Mesendoderm (in vitro differentiated cells): ENCODE measurements at regions not wholly inside any gene's neighbourhood (a gene's known extent, or its start where the extent isn't known, plus 50 kb on each side); places are given as distances from the start of the nearest gene placed in this dataset.
A peak's percentile ranks its signal among the peaks of the same experiment; 100 is the strongest.
"Not testable (repeated sequence)": the region's sequence is repeated elsewhere in the genome, so short reads cannot be mapped to it uniquely, and the experiment has no call there.

Experiments used
- DNase-seq: peaks from one replicate; pipeline ENCODE4 v3.0.0; 2013
- H2AK5ac ChIP-seq: 2 replicates; pipeline ENCODE4 v1.6.1; 2013; ENCODE audit warnings: low read length, inconsistent platforms
- H2BK120ac ChIP-seq: 2 replicates; pipeline ENCODE4 v1.6.1; 2013; ENCODE audit warnings: low read depth, mild to moderate bottlenecking, low read length, moderate library complexity, mixed read lengths
- H2BK15ac ChIP-seq: replicated peaks from 2 replicates; pipeline ENCODE4 v1.6.1; 2013; ENCODE audit warnings: low read depth, mild to moderate bottlenecking, moderate library complexity
- H2BK5ac ChIP-seq: 2 replicates; pipeline ENCODE4 v1.6.1; 2013; ENCODE audit warnings: low read length, inconsistent platforms
- H3K18ac ChIP-seq: 2 replicates; pipeline ENCODE4 v1.6.1; 2013; ENCODE audit warnings: mild to moderate bottlenecking, low read length, mixed read lengths
- H3K23ac ChIP-seq: one replicate; pipeline ENCODE4 v1.6.1; 2013; ENCODE audit warnings: low read length
- H3K27ac ChIP-seq: 2 replicates; pipeline ENCODE4 v1.5.1; 2013; ENCODE audit warnings: low read depth, mild to moderate bottlenecking, inconsistent platforms, low read length, moderate library complexity
- H3K27me3 ChIP-seq: 2 replicates; pipeline ENCODE4 v1.6.1; 2013; ENCODE audit warnings: low read length, control low read depth, mild to moderate bottlenecking, inconsistent platforms; ENCODE audit not compliant: insufficient read depth, poor library complexity
- H3K36me3 ChIP-seq: 2 replicates; pipeline ENCODE4 v1.6.1; 2013; ENCODE audit warnings: low read length, inconsistent platforms; ENCODE audit not compliant: control insufficient read depth, insufficient read depth
- H3K4ac ChIP-seq: one replicate; pipeline ENCODE4 v1.6.1; 2013; ENCODE audit warnings: low read depth, mild to moderate bottlenecking, low read length, moderate library complexity
- H3K4me1 ChIP-seq: 2 replicates; pipeline ENCODE4 v1.6.1; 2013; ENCODE audit warnings: low read depth, low read length, inconsistent platforms; ENCODE audit not compliant: control insufficient read depth
- H3K4me2 ChIP-seq: 2 replicates; pipeline ENCODE4 v1.6.1; 2013; ENCODE audit warnings: low read length
- H3K4me3 ChIP-seq: 2 replicates; pipeline ENCODE4 v1.5.1; 2013; ENCODE audit warnings: mild to moderate bottlenecking, low read length
- H3K56ac ChIP-seq: one replicate; pipeline ENCODE4 v1.6.1; 2013; ENCODE audit warnings: low read length
- H3K79me1 ChIP-seq: 2 replicates; pipeline ENCODE4 v1.6.1; 2013; ENCODE audit warnings: low read length, inconsistent platforms
- H3K79me2 ChIP-seq: 2 replicates; pipeline ENCODE4 v1.6.1; 2013; ENCODE audit warnings: mild to moderate bottlenecking, low read length; ENCODE audit not compliant: control insufficient read depth, insufficient read depth
- H3K9ac ChIP-seq: 2 replicates; pipeline ENCODE4 v1.6.1; 2013; ENCODE audit warnings: low read length, inconsistent platforms
- H4K5ac ChIP-seq: one replicate; pipeline ENCODE4 v1.6.1; 2013; ENCODE audit warnings: low read length
- H4K8ac ChIP-seq: one replicate; pipeline ENCODE4 v1.6.1; 2013; ENCODE audit warnings: low read depth, mild to moderate bottlenecking, control low read depth, low read length, moderate library complexity
- WGBS: extraction: QIAGEN DNeasy Blood & Tissue Kit; methylation state at CpG from one replicate; pipeline ENCODE4 v1.1.7; 2013; ENCODE audit warnings: low lambda C conversion rate, missing lambda C conversion rate; ENCODE audit not compliant: insufficient coverage; ENCODE audit errors: extremely low coverage; 5-methylcytosine and 5-hydroxymethylcytosine counted together

- Histone ChIP-seq H3K27me3 (no peaks in the 10 kb centered on the region), H4K8ac (no peak overlapping the region), H3K79me1 (no peaks in the 10 kb centered on the region), H4K5ac (no peak overlapping the region), H2AK5ac (no peak overlapping the region), H3K4ac (no peak overlapping the region), H3K56ac (no peak overlapping the region), H2BK15ac (no peak overlapping the region), H3K27ac (no peak overlapping the region), H2BK5ac (no peak overlapping the region), H3K23ac (no peak overlapping the region), H3K18ac (no peak overlapping the region), H3K79me2 (no peaks in the 10 kb centered on the region), H3K9ac (no peak overlapping the region), H3K4me1 (no peaks in the 10 kb centered on the region), H3K4me3 (no peak overlapping the region), H3K36me3 (no peaks in the 10 kb centered on the region), H3K4me2 (no peak overlapping the region), H2BK120ac (no peak overlapping the region)
- WGBS, result no CpG with 5 or more reads among the region's 9 CpGs
- no peak for DNase-seq
Observed at GRCh38 chr5:129249886-129250285, 155.3 kb downstream of the ISOC1 start.

GRCh38 chr5:129271308-129271707, 176.8 kb downstream of the ISOC1 start:
- Histone ChIP-seq H3K36me3 (no peaks in the 10 kb centered on the region), H3K4me1 (no peaks in the 10 kb centered on the region), H3K4me3 (no peak overlapping the region), H2BK120ac (no peak overlapping the region), H2BK5ac (no peak overlapping the region), H3K4ac (no peak overlapping the region), H3K27ac (no peak overlapping the region), H3K56ac (no peak overlapping the region), H3K18ac (no peak overlapping the region), H3K9ac (no peak overlapping the region), H3K4me2 (no peak overlapping the region), H4K5ac (no peak overlapping the region), H3K79me2 (no peaks in the 10 kb centered on the region), H3K23ac (no peak overlapping the region), H2AK5ac (no peak overlapping the region), H3K79me1 (no peaks in the 10 kb centered on the region), H3K27me3 (no peaks in the 10 kb centered on the region), H4K8ac (no peak overlapping the region), H2BK15ac (no peak overlapping the region)
- no CpG with 5 or more reads among the region's 2 CpGs for WGBS
- peak; percentile 82 for DNase-seq

GRCh38 chr5:129284010-129284409, 176.1 kb upstream of the ADAMTS19 start:
- no peak overlapping the region for H3K18ac ChIP-seq
- H3K27ac ChIP-seq, result no peak overlapping the region
- no peak overlapping the region for H4K5ac ChIP-seq
- no peak overlapping the region for H3K56ac ChIP-seq
- H3K4me1 ChIP-seq, result no peaks in the 10 kb centered on the region
- H3K4me3 ChIP-seq, result no peak overlapping the region
- no CpG with 5 or more reads among the region's 2 CpGs for WGBS
- H3K9ac ChIP-seq, result no peak overlapping the region
- H3K4ac ChIP-seq, result no peak overlapping the region
- no peak overlapping the region for H4K8ac ChIP-seq
- H2AK5ac ChIP-seq, result no peak overlapping the region
- no peak overlapping the region for H3K23ac ChIP-seq
- H2BK5ac ChIP-seq, result no peak overlapping the region
- H3K36me3 ChIP-seq, result no peaks in the 10 kb centered on the region
- no peak overlapping the region for H2BK15ac ChIP-seq
- no peak for DNase-seq
- H3K27me3 ChIP-seq, result no peaks in the 10 kb centered on the region
- H3K4me2 ChIP-seq, result no peak overlapping the region
- no peaks in the 10 kb centered on the region for H3K79me1 ChIP-seq
- H2BK120ac ChIP-seq, result no peak overlapping the region
- no peaks in the 10 kb centered on the region for H3K79me2 ChIP-seq

GRCh38 chr5:129294216-129294615, 165.9 kb upstream of the ADAMTS19 start:
- not testable (repeated sequence) for H2BK15ac ChIP-seq, H3K4ac ChIP-seq, H3K27me3 ChIP-seq, H2AK5ac ChIP-seq, H3K79me1 ChIP-seq, H4K5ac ChIP-seq, H3K9ac ChIP-seq, H3K23ac ChIP-seq, H3K56ac ChIP-seq, H3K4me3 ChIP-seq, H3K27ac ChIP-seq, H3K4me2 ChIP-seq, H2BK120ac ChIP-seq, DNase-seq, H3K79me2 ChIP-seq, H3K4me1 ChIP-seq, H3K36me3 ChIP-seq, H3K18ac ChIP-seq, H4K8ac ChIP-seq, H2BK5ac ChIP-seq
- WGBS, result no CpG with 5 or more reads among the region's 5 CpGs

GRCh38 chr5:129306725-129307124, 153.4 kb upstream of the ADAMTS19 start:
- WGBS, result no CpG with 5 or more reads among the region's 6 CpGs
- H3K56ac ChIP-seq, result no peak overlapping the region
- H4K5ac ChIP-seq, result no peak overlapping the region
- H3K79me2 ChIP-seq, result no peaks in the 10 kb centered on the region
- H3K4me3 ChIP-seq, result no peak overlapping the region
- no peak overlapping the region for H3K27ac ChIP-seq
- H3K4me2 ChIP-seq, result no peak overlapping the region
- H2BK120ac ChIP-seq, result no peak overlapping the region
- H2BK15ac ChIP-seq, result no peak overlapping the region
- H3K27me3 ChIP-seq, result no peaks in the 10 kb centered on the region
- H2BK5ac ChIP-seq, result no peak overlapping the region
- no peak overlapping the region for H4K8ac ChIP-seq
- H3K79me1 ChIP-seq, result no peaks in the 10 kb centered on the region
- no peak for DNase-seq
- H3K18ac ChIP-seq, result no peak overlapping the region
- no peaks in the 10 kb centered on the region for H3K4me1 ChIP-seq
- no peak overlapping the region for H2AK5ac ChIP-seq
- no peaks in the 10 kb centered on the region for H3K36me3 ChIP-seq
- no peak overlapping the region for H3K23ac ChIP-seq
- no peak overlapping the region for H3K4ac ChIP-seq
- no peak overlapping the region for H3K9ac ChIP-seq

GRCh38 chr5:129322968-129323367, 137.1 kb upstream of the ADAMTS19 start:
- no peak overlapping the region for H4K5ac ChIP-seq

More at GRCh38 chr5:129322968-129323367, 137.1 kb upstream of the ADAMTS19 start:
- Histone ChIP-seq H2BK15ac (no peak overlapping the region), H3K79me1 (no peaks in the 10 kb centered on the region), H3K79me2 (no peaks in the 10 kb centered on the region), H3K4ac (no peak overlapping the region), H2BK5ac (no peak overlapping the region), H3K4me2 (no peak overlapping the region), H2AK5ac (no peak overlapping the region), H3K27me3 (no peaks in the 10 kb centered on the region), H3K36me3 (no peaks in the 10 kb centered on the region), H3K4me1 (no peaks in the 10 kb centered on the region), H3K4me3 (no peak overlapping the region), H3K9ac (no peak overlapping the region), H3K18ac (no peak overlapping the region), H3K27ac (no peak overlapping the region), H2BK120ac (no peak overlapping the region), H3K23ac (no peak overlapping the region), H4K8ac (no peak overlapping the region), H3K56ac (no peak overlapping the region)
- WGBS, result no CpG with 5 or more reads among the region's 3 CpGs
- DNase-seq, result no peak
